Mesenchymal stem cell (in vitro differentiated cells and primary cell): ENCODE measurements at regions not wholly inside any gene's neighbourhood (a gene's known extent, or its start where the extent isn't known, plus 50 kb on each side); places are given as distances from the start of the nearest gene placed in this dataset.

Experiments
- DNase-seq: peaks from one replicate; pipeline ENCODE4 v3.0.0-alpha.2; 2013
- H2AFZ ChIP-seq: one replicate; pipeline ENCODE4 v1.6.1; 2013; ENCODE audit warnings: low read depth, mild to moderate bottlenecking, control low read depth, inconsistent platforms, low read length, moderate library complexity
- H2AK5ac ChIP-seq: 2 replicates; pipeline ENCODE4 v1.6.1; 2013; ENCODE audit warnings: low read length, moderate library complexity, mild to moderate bottlenecking, inconsistent platforms; ENCODE audit not compliant: severe bottlenecking
- H2BK120ac ChIP-seq: one replicate; pipeline ENCODE4 v1.6.1; 2013; ENCODE audit warnings: low read depth, mild to moderate bottlenecking, inconsistent platforms, low read length, moderate library complexity
- H2BK12ac ChIP-seq, 2 experiments: one replicate each; pipeline ENCODE4 v1.6.1; 2013; ENCODE audit warnings: inconsistent platforms in 2 of 2, low read length in 2 of 2, mild to moderate bottlenecking in 2 of 2, moderate library complexity in 2 of 2, control low read depth in 1 of 2
- H2BK15ac ChIP-seq: one replicate; pipeline ENCODE4 v1.6.1; 2013; ENCODE audit warnings: mild to moderate bottlenecking, low read depth, inconsistent platforms; ENCODE audit not compliant: poor library complexity, severe bottlenecking
- H2BK5ac ChIP-seq: 2 replicates; pipeline ENCODE4 v1.6.1; 2013; ENCODE audit warnings: low read depth, mild to moderate bottlenecking, low read length, control low read depth, inconsistent platforms; ENCODE audit not compliant: poor library complexity, severe bottlenecking
- H3K14ac ChIP-seq, 2 experiments: one replicate each; pipeline ENCODE4 v1.6.1; 2013; ENCODE audit warnings: inconsistent platforms in 2 of 2, low read length in 2 of 2, control low read depth in 1 of 2, mild to moderate bottlenecking in 1 of 2, moderate library complexity in 1 of 2
- H3K18ac ChIP-seq, 2 experiments: one replicate each; pipeline ENCODE4 v1.6.1; 2013; ENCODE audit warnings: inconsistent platforms in 2 of 2, low read length in 2 of 2, control low read depth in 1 of 2, low read depth in 1 of 2, mild to moderate bottlenecking in 1 of 2
- H3K23ac ChIP-seq, 2 experiments: one replicate each; pipeline ENCODE4 v1.6.1; 2013; ENCODE audit warnings: inconsistent platforms in 2 of 2, low read length in 2 of 2, mild to moderate bottlenecking in 2 of 2, moderate library complexity in 2 of 2, control low read depth in 1 of 2
- H3K27ac ChIP-seq: 2 replicates; pipeline ENCODE4 v1.5.1; 2013; ENCODE audit warnings: mild to moderate bottlenecking, moderate library complexity, low read length, control low read depth, inconsistent platforms; ENCODE audit not compliant: poor library complexity, severe bottlenecking
- H3K27me3 ChIP-seq, 2 experiments: 2 replicates each; pipeline versions ENCODE4 v1.6.1 to v1.7.0; 2013; ENCODE audit warnings: low read length in 2 of 2, mild to moderate bottlenecking in 2 of 2, moderate library complexity in 2 of 2, control low read depth in 1 of 2, inconsistent platforms in 1 of 2; ENCODE audit not compliant: control insufficient read depth in 1 of 2, insufficient read depth in 1 of 2
- H3K36me3 ChIP-seq, 2 experiments: 2 replicates each; pipeline versions ENCODE4 v1.6.1 to v1.7.0; 2013; ENCODE audit warnings: low read length in 2 of 2, control low read depth in 1 of 2, inconsistent platforms in 1 of 2, low read depth in 1 of 2, mild to moderate bottlenecking in 1 of 2; ENCODE audit not compliant: insufficient read depth in 2 of 2, control insufficient read depth in 1 of 2
- H3K4ac ChIP-seq, 2 experiments: one replicate each; pipeline ENCODE4 v1.6.1; 2013; ENCODE audit warnings: inconsistent platforms in 2 of 2, low read length in 2 of 2, mild to moderate bottlenecking in 2 of 2, moderate library complexity in 2 of 2, control low read depth in 1 of 2, low read depth in 1 of 2
- H3K4me1 ChIP-seq: 2 replicates; pipeline ENCODE4 v1.6.1; 2013; ENCODE audit warnings: low read depth, low read length, control low read depth; ENCODE audit not compliant: control insufficient read depth, insufficient read depth
- H3K4me2 ChIP-seq: 2 replicates; pipeline ENCODE4 v1.6.1; 2013; ENCODE audit warnings: low read length, mild to moderate bottlenecking, inconsistent platforms; ENCODE audit not compliant: poor library complexity, severe bottlenecking
- H3K4me3 ChIP-seq, 2 experiments: 2 replicates each; pipeline versions ENCODE4 v1.5.1 to v1.7.0; 2013; ENCODE audit warnings: low read length in 2 of 2, mild to moderate bottlenecking in 2 of 2, control low read depth in 1 of 2, low read depth in 1 of 2; ENCODE audit not compliant: insufficient read depth in 1 of 2
- H3K79me1 ChIP-seq: replicated peaks from 2 replicates; pipeline ENCODE4 v1.6.1; 2013; ENCODE audit warnings: mild to moderate bottlenecking, control low read depth, low read length, inconsistent platforms; ENCODE audit not compliant: poor library complexity, severe bottlenecking
- H3K9ac ChIP-seq: 2 replicates; pipeline ENCODE4 v1.7.0; 2013; ENCODE audit warnings: mild to moderate bottlenecking, low read length, moderate library complexity
- H3K9me3 ChIP-seq: 2 replicates; pipeline ENCODE4 v1.7.0; 2013; ENCODE audit warnings: mild to moderate bottlenecking, low read length; ENCODE audit not compliant: control insufficient read depth
- H4K8ac ChIP-seq: one replicate; pipeline ENCODE4 v1.6.1; 2013; ENCODE audit warnings: inconsistent platforms, mild to moderate bottlenecking, low read length, moderate library complexity
- H4K91ac ChIP-seq: one replicate; pipeline ENCODE4 v1.6.1; 2013; ENCODE audit warnings: mild to moderate bottlenecking, low read length, inconsistent platforms
- WGBS: methylation state at CpG from one replicate; pipeline ENCODE4 v1.1.7; 2013; ENCODE audit warnings: mixed read lengths; 5-methylcytosine and 5-hydroxymethylcytosine counted together

- Histone ChIP-seq H3K27me3 (peaks cover 0 to 3% of the 10 kb centered on the region in 2 experiments), H3K9me3 (peaks cover 42% of the 10 kb centered on the region), H3K23ac (no peak overlapping the region), H4K91ac (no peak overlapping the region), H3K4me1 (no peaks in the 10 kb centered on the region), H2AFZ (no peak overlapping the region), H3K79me1 (no peaks in the 10 kb centered on the region), H2AK5ac (no peak overlapping the region), H3K9ac (no peak overlapping the region), H2BK12ac (no peak overlapping the region), H4K8ac (no peak overlapping the region), H3K14ac (no peak overlapping the region), H3K4ac (no peak overlapping the region), H2BK120ac (no peak overlapping the region), H3K36me3 (no peaks in the 10 kb centered on the region), H3K4me2 (no peak overlapping the region), H2BK15ac (no peak overlapping the region), H3K27ac (no peak overlapping the region), H3K4me3 (no peak overlapping the region), H2BK5ac (no peak overlapping the region), H3K18ac (no peak overlapping the region)
- 64% methylated on average over 3 of the region's 3 CpGs for WGBS
- DNase-seq: no peak
Observed at GRCh38 chr10:111890046-111890445, 293.5 kb downstream of the GPAM start.

- Histone ChIP-seq H3K9ac (no peak overlapping the region), H3K4me3 (no peak overlapping the region), H4K91ac (no peak overlapping the region), H2BK15ac (no peak overlapping the region), H2AK5ac (no peak overlapping the region), H2BK5ac (no peak overlapping the region), H4K8ac (no peak overlapping the region), H3K27ac (no peak overlapping the region), H3K23ac (no peak overlapping the region), H3K4me1 (no peaks in the 10 kb centered on the region), H2BK12ac (no peak overlapping the region), H2AFZ (no peak overlapping the region), H2BK120ac (no peak overlapping the region), H3K36me3 (no peaks in the 10 kb centered on the region), H3K14ac (no peak overlapping the region), H3K27me3 (peaks cover 0 to 37% of the 10 kb centered on the region in 2 experiments), H3K4ac (no peak overlapping the region), H3K18ac (no peak overlapping the region), H3K79me1 (no peaks in the 10 kb centered on the region), H3K4me2 (no peak overlapping the region), H3K9me3 (no peaks in the 10 kb centered on the region)
- WGBS: 65% methylated on average over 2 of the region's 4 CpGs
- DNase-seq: no peak
Observed at GRCh38 chr10:111916011-111916410, 267.6 kb downstream of the GPAM start.

GRCh38 chr10:111921821-111922220 lies 261.7 kb downstream of the GPAM start:
- Histone ChIP-seq H2AK5ac (no peak overlapping the region), H3K27ac (no peak overlapping the region), H3K4me1 (no peaks in the 10 kb centered on the region), H2BK15ac (no peak overlapping the region), H3K27me3 (peaks cover 0 to 14% of the 10 kb centered on the region in 2 experiments), H2BK12ac (no peak overlapping the region), H3K36me3 (no peaks in the 10 kb centered on the region), H3K4ac (no peak overlapping the region), H3K9me3 (no peaks in the 10 kb centered on the region), H2BK120ac (no peak overlapping the region), H3K4me2 (no peak overlapping the region), H3K23ac (no peak overlapping the region), H3K9ac (no peak overlapping the region), H2BK5ac (no peak overlapping the region), H3K4me3 (no peak overlapping the region), H4K8ac (no peak overlapping the region), H3K18ac (no peak overlapping the region), H3K14ac (no peak overlapping the region), H3K79me1 (no peaks in the 10 kb centered on the region), H4K91ac (no peak overlapping the region), H2AFZ (no peak overlapping the region)
- DNase-seq: no peak
- WGBS: no CpG with 5 or more reads among the region's 2 CpGs

GRCh38 chr10:111923032-111923431 lies 260.5 kb downstream of the GPAM start:
- Histone ChIP-seq H2BK15ac (no peak overlapping the region), H3K36me3 (no peaks in the 10 kb centered on the region), H3K27ac (no peak overlapping the region), H3K79me1 (no peaks in the 10 kb centered on the region), H4K8ac (no peak overlapping the region), H3K4me2 (no peak overlapping the region), H2AK5ac (no peak overlapping the region), H3K4ac (no peak overlapping the region), H3K4me3 (no peak overlapping the region), H3K23ac (no peak overlapping the region), H2BK12ac (no peak overlapping the region), H2BK5ac (no peak overlapping the region), H3K14ac (no peak overlapping the region), H3K9me3 (no peaks in the 10 kb centered on the region), H4K91ac (no peak overlapping the region), H2AFZ (no peak overlapping the region), H3K9ac (no peak overlapping the region), H2BK120ac (no peak overlapping the region), H3K18ac (no peak overlapping the region), H3K4me1 (no peaks in the 10 kb centered on the region), H3K27me3 (peaks cover 0 to 15% of the 10 kb centered on the region in 2 experiments)
- DNase-seq: no peak
- WGBS: no CpG with 5 or more reads among the region's 1 CpG
